SK-N-SH (cell line): ENCODE measurements at regions not wholly inside any gene's neighbourhood (a gene's known extent, or its start where the extent isn't known, plus 50 kb on each side); places are given as distances from the start of the nearest gene placed in this dataset.
"Not testable (repeated sequence)": the region's sequence is repeated elsewhere in the genome, so short reads cannot be mapped to it uniquely, and the experiment has no call there.

Experiments
- CTCF ChIP-seq: fragments of 200-600 bp; sonication (generic); IDR thresholded peaks from 2 replicates; pipeline ENCODE4 v1.6.1; 2017; ENCODE audit warnings: antibody characterized with exemption, mild to moderate bottlenecking, moderate library complexity
- EP300 ChIP-seq, 2 experiments: IDR thresholded peaks; 2 replicates each; pipeline versions ENCODE4 v1.4.0 to v1.6.1; 2012; ENCODE audit warnings: borderline replicate concordance in 1 of 2, low read depth in 1 of 2, low read length in 1 of 2
- EZH2phosphoT487 ChIP-seq: fragments of 200-600 bp; sonication (generic); IDR thresholded peaks from 2 replicates; pipeline ENCODE4 v1.6.1; 2017; ENCODE audit warnings: low read depth, mixed run types, mild to moderate bottlenecking, antibody characterized with exemption, moderate library complexity, borderline replicate concordance
- MXI1 ChIP-seq: IDR thresholded peaks from 2 replicates; pipeline ENCODE4 v1.6.1; 2012; ENCODE audit warnings: mild to moderate bottlenecking, low read depth, low read length, improper control_type of control experiment
- RAD21 ChIP-seq: IDR thresholded peaks from 2 replicates; pipeline ENCODE4 v1.6.1; 2012; ENCODE audit warnings: mild to moderate bottlenecking, low read length
- REST ChIP-seq: IDR thresholded peaks from 2 replicates; pipeline ENCODE4 v1.6.1; 2012; ENCODE audit warnings: mild to moderate bottlenecking, low read depth, low read length, moderate library complexity
- RXRA ChIP-seq: IDR thresholded peaks from 2 replicates; pipeline ENCODE4 v1.4.0; 2012; ENCODE audit warnings: low read depth, mild to moderate bottlenecking, borderline replicate concordance
- SIN3A ChIP-seq: IDR thresholded peaks from 2 replicates; pipeline ENCODE4 v1.6.1; 2012; ENCODE audit warnings: low read depth, mild to moderate bottlenecking, low read length, moderate library complexity, borderline replicate concordance
- TCF12 ChIP-seq: IDR thresholded peaks from 2 replicates; pipeline ENCODE4 v1.4.0; 2012
- USF1 ChIP-seq: IDR thresholded peaks from 2 replicates; pipeline ENCODE4 v1.4.0; 2012; ENCODE audit warnings: low read depth, borderline replicate concordance
- YY1 ChIP-seq: IDR thresholded peaks from 2 replicates; pipeline ENCODE4 v1.4.0; 2012; ENCODE audit warnings: low read depth, mild to moderate bottlenecking
- TF ChIP-seq, protein P1 (sequence below): fragments of 150-350 bp; IDR thresholded peaks from 2 replicates; pipeline ENCODE4 v1.6.1; 2017; ENCODE audit warnings: antibody characterized with exemption, low read length, low read depth, borderline replicate concordance

- not testable (repeated sequence) for TF ChIP-seq CTCF; RAD21; MXI1; EZH2phosphoT487; SIN3A; TCF12; USF1; RXRA; EP300 (IDR thresholded peaks at IDR 0.05; ENCODE audit: borderline replicate concordance in 1 of 2, low read depth in 1 of 2, low read length in 1 of 2); YY1; REST
- TF ChIP-seq, protein P1, sequence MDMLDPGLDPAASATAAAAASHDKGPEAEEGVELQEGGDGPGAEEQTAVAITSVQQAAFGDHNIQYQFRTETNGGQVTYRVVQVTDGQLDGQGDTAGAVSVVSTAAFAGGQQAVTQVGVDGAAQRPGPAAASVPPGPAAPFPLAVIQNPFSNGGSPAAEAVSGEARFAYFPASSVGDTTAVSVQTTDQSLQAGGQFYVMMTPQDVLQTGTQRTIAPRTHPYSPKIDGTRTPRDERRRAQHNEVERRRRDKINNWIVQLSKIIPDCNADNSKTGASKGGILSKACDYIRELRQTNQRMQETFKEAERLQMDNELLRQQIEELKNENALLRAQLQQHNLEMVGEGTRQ, result not testable (repeated sequence)
Observed at GRCh38 chr16:29602247-29602625, 60.8 kb upstream of the SPN start.
